ENCODE measurements at regions not wholly inside any gene's neighbourhood (a gene's known extent, or its start where the extent isn't known, plus 50 kb on each side); places are given as distances from the start of the nearest gene placed in this dataset.

- POLR2A ChIA-PET: no interaction called here
- TF ChIP-seq CTCF (IDR thresholded peaks at IDR 0.05; ENCODE audit: control extremely low read depth, extremely low read depth, low read depth, missing control alignments): no peak
- CTCF ChIA-PET: no interaction called here
- DNase-seq (ENCODE audit: extremely low spot score): no peak
Observed at GRCh38 chrX:114332766-114333165, 251.1 kb upstream of the HTR2C start.

DNA sequence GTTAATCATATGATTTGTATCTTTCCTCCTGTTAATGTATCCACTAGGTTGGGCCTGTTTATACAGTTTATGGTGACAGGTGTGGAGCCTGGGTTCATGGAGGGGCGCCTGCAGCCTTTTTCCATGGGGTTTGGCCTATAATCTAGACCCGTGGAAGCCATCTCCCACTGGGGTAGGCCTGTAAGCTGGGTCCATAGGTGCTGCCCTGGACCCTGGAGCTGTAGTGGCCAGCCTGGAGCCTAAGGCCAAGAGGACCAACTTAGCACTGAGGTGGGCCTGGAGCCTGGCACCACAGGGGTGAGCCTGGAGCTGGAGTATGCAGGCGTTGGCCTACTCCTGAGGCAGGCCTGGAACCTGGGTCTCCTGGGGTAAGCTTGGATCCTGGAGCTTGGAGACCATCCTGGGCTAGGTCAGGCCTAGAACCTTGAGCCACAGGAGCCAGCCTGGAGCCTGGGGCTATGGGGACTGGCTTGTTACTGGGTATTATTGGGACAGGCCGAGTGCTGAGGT, 249.4 kb upstream of the HTR2C start:
- ChIA-PET POLR2A (no interaction called here), CTCF (no interaction called here)
- no peak for TF ChIP-seq CTCF (IDR thresholded peaks at IDR 0.05; ENCODE audit: control extremely low read depth, extremely low read depth, low read depth, missing control alignments)
- DNase-seq (ENCODE audit: extremely low spot score): no peak

GRCh38 chrX:114338870-114339269, 245.0 kb upstream of the HTR2C start:
- ChIA-PET POLR2A (no interaction called here), CTCF (no interaction called here)
- no peak for TF ChIP-seq CTCF (IDR thresholded peaks at IDR 0.05; ENCODE audit: control extremely low read depth, extremely low read depth, low read depth, missing control alignments)
- no peak for DNase-seq (ENCODE audit: extremely low spot score)

DNA sequence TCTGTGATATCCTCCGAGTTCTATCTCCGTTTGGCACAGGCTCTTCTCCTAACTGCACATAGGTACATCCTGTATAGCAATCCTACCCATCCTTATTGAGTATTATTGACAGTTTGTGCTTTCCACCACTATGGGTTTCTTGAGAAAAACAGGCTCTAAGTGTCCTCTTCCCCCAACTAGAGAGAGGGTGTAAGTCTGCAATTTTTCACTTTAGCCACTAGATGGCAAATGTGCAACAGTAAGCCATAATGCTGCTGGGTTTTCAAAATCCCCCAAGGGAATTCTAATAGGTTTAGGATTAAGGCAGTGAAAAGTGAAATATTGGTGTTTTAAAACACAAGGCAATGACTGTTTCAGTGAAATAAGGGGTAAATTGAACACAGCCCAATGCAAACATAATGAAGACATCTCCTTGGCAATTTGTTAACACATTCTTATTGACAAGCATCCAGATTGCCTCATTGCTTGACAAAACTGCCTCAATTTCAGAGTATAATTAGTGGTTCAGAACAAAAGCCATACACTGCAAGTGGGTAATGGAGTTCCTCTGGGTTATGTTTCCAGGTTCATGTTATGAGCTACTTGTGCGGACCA, 239.0 kb upstream of the HTR2C start:
- CTCF ChIA-PET: interaction anchor here (1.1 kb wide), 1 partner anchor 802 kb away, joined by 3 read pairs; no protein-coding TSS in a partner anchor
- peak; percentile 4 for DNase-seq (ENCODE audit: extremely low spot score)
- POLR2A ChIA-PET: no interaction called here
- peak; percentile 42 for TF ChIP-seq CTCF (IDR thresholded peaks at IDR 0.05; ENCODE audit: control extremely low read depth, extremely low read depth, low read depth, missing control alignments)

DNA sequence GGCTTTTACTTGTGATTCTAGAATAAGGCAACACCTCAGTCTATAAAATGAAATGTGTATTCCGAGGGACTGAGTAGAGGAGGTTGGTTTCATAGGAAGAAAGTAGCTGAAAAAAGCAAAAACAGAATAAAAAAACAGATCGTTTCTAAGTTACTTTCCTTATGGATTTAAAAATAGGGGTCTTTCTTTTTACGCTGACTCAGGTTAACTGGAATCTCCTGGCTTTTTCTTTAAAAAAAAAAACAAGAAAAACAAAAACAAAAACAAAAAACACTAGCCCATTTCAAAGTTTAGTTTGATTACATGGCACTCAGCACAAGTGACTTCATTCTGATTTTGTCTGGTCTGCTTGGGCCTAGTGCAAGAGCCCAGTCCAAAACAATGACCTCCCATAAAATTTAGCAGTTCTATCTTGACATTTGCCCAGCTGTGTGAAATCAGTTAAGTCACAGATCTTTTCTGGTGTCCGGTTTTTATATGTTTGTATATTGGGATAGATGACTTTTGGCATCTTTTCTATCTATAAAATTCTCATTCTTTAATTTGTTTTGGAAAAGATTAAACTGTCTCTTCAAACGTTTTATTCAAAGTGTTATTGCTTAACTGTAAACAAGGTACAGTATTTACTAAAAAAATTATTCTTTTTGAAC, 222.7 kb upstream of the HTR2C start:
- TF ChIP-seq CTCF (IDR thresholded peaks at IDR 0.05; ENCODE audit: control extremely low read depth, extremely low read depth, low read depth, missing control alignments): no peak
- POLR2A ChIA-PET: no interaction called here
- CTCF ChIA-PET: no interaction called here
- DNase-seq (ENCODE audit: extremely low spot score): no peak

GRCh38 chrX:114363346-114363745, 220.5 kb upstream of the HTR2C start:
- POLR2A ChIA-PET: no interaction called here
- DNase-seq (ENCODE audit: extremely low spot score): no peak
- CTCF ChIA-PET: no interaction called here
- TF ChIP-seq CTCF (IDR thresholded peaks at IDR 0.05; ENCODE audit: control extremely low read depth, extremely low read depth, low read depth, missing control alignments): no peak

All from GM10248 (cell line).